A673 (cell line): ENCODE measurements at regions not wholly inside any gene's neighbourhood (a gene's known extent, or its start where the extent isn't known, plus 50 kb on each side); places are given as distances from the start of the nearest gene placed in this dataset.

Experiments
- BruUV-seq: library from RNA; stranded (reverse); fragments of 400-500 nt; replicated peaks from 2 replicates; lab custom pipeline; 2021; lab: Mats Ljungman, UMichigan
- CTCF ChIA-PET: fragments of 300-600 bp; sonication (Branson Sonifier 250); formaldehyde crosslinking; loops from one replicate; lab custom pipeline; 2022; ENCODE audit warnings: antibody characterized with exemption; lab: Charles Lee
- POLR2A ChIA-PET: fragments of 300-600 bp; sonication (Branson Sonifier 250); formaldehyde crosslinking; loops from one replicate; lab custom pipeline; 2022; ENCODE audit warnings: antibody characterized with exemption; ENCODE audit not compliant: low non-redundant PET; lab: Charles Lee
- DNase-seq: peaks from one replicate; pipeline ENCODE4 v3.0.0-alpha.2; 2015; ENCODE audit warnings: low spot score
- H3K27ac ChIP-seq: fragments of 200-600 bp; sonication (generic); 2 replicates; pipeline ENCODE4 v1.5.1; 2016; ENCODE audit warnings: mixed run types, low read depth, mild to moderate bottlenecking, mixed read lengths, antibody characterized with exemption, low read length; ENCODE audit not compliant: poor library complexity, severe bottlenecking
- H3K27me3 ChIP-seq: fragments of 200-600 bp; sonication (generic); replicated peaks from 2 replicates; pipeline ENCODE4 v1.6.1; 2017; ENCODE audit warnings: mixed run types, low read depth, mild to moderate bottlenecking, mixed read lengths, antibody characterized with exemption, low read length; ENCODE audit not compliant: insufficient read depth, poor library complexity
- H3K36me3 ChIP-seq: fragments of 200-600 bp; sonication (generic); 2 replicates; pipeline ENCODE4 v1.6.1; 2016; ENCODE audit warnings: mixed run types, mild to moderate bottlenecking, mixed read lengths, antibody characterized with exemption, low read length; ENCODE audit not compliant: insufficient read depth, poor library complexity, severe bottlenecking
- H3K4me1 ChIP-seq: fragments of 200-600 bp; sonication (generic); 2 replicates; pipeline ENCODE4 v1.6.1; 2017; ENCODE audit warnings: mixed run types, mild to moderate bottlenecking, mixed read lengths, antibody characterized with exemption, low read length; ENCODE audit not compliant: insufficient read depth, poor library complexity, severe bottlenecking
- H3K4me3 ChIP-seq: fragments of 200-600 bp; sonication (generic); 2 replicates; pipeline ENCODE4 v1.5.1; 2016; ENCODE audit warnings: low read depth, mixed run types, mild to moderate bottlenecking, mixed read lengths, low read length; ENCODE audit not compliant: poor library complexity, severe bottlenecking
- H3K9me3 ChIP-seq: fragments of 200-600 bp; sonication (generic); 2 replicates; pipeline ENCODE4 v1.6.1; 2016; ENCODE audit warnings: mixed run types, low read depth, mild to moderate bottlenecking, mixed read lengths, antibody characterized with exemption, low read length; ENCODE audit not compliant: poor library complexity, severe bottlenecking
- CTCF ChIP-seq: fragments of 300-800, 200-600 bp; sonication (generic); conservative IDR thresholded peaks from 2 replicates; pipeline ENCODE4 v1.5.1; 2017; ENCODE audit warnings: low read depth, mild to moderate bottlenecking, antibody characterized with exemption, low read length, moderate library complexity, mixed read lengths
- EZH2 ChIP-seq: fragments of 200-600 bp; sonication (generic); IDR thresholded peaks from 2 replicates; pipeline ENCODE4 v1.6.1; 2017; ENCODE audit warnings: borderline replicate concordance, low read depth, mild to moderate bottlenecking, mixed read lengths, antibody characterized with exemption, low read length; ENCODE audit not compliant: poor library complexity, severe bottlenecking
- intact Hi-C: fragments of 100-400 bp; cut with micrococcal nuclease; formaldehyde crosslinking; loops from one replicate; pipeline ENCODE4 v1.10.0; 2022; ENCODE audit not compliant: unreplicated experiment

- H3K9me3 ChIP-seq: no peaks in the 10 kb centered on the region
- no peak overlapping the region for H3K4me3 ChIP-seq
- intact Hi-C loops: no loop called here
- H3K27ac ChIP-seq: no peak overlapping the region
- ChIA-PET POLR2A (interaction anchor here (0.6 kb wide), 1 partner anchor 154 kb away, joined by 3 read pairs; no protein-coding TSS in a partner anchor), CTCF (no interaction called here)
- TF ChIP-seq CTCF (no peak), EZH2 (no peak)
- no TSS peak for BruUV-seq
- DNase-seq: no peak
- no peaks in the 10 kb centered on the region for H3K36me3 ChIP-seq
- no peaks in the 10 kb centered on the region for H3K4me1 ChIP-seq
- H3K27me3 ChIP-seq: no peaks in the 10 kb centered on the region
Measured at GRCh38 chr4:147299205-147299604, 181.7 kb upstream of the EDNRA start.

DNA sequence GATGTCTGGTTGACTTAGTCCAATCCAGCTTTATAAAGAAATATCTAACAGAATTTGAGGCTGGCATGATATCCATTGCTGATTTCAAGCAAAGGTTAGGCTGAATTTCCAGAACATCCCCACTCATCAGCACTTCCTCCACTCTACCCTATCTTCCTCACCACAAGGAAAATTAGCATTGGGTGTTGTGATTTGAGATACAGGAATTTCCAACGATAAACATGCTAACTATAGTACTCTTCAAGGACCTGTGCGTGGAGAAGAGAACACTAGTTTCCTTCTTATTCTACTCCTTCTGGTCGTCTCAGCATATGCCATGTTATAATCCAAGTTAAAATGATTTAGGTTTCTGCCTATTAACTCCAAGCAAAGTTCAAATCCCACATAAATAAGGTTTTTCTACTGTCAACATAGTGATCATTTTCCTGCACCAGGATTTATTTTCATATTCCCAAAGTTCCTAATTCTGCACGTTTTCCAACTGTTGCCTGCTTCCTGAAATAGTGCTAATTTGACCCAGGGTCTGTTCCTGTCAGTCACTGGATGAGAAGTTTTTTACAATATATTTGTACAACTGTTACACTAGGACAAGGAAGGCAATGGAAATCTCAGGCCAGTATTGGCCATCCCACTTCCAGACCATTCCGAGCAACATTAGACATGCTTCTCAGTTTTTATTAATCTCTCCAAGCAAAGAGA, 177.6 kb upstream of the EDNRA start:
- no peaks in the 10 kb centered on the region for H3K27me3 ChIP-seq
- H3K4me3 ChIP-seq: no peak overlapping the region
- no peaks in the 10 kb centered on the region for H3K36me3 ChIP-seq
- POLR2A ChIA-PET: no interaction called here
- CTCF ChIA-PET: no interaction called here
- intact Hi-C loops: no loop called here
- no peak overlapping the region for H3K27ac ChIP-seq
- no peak for TF ChIP-seq CTCF
- no peak for TF ChIP-seq EZH2
- H3K9me3 ChIP-seq: no peaks in the 10 kb centered on the region
- no TSS peak for BruUV-seq
- DNase-seq: no peak
- no peaks in the 10 kb centered on the region for H3K4me1 ChIP-seq

DNA sequence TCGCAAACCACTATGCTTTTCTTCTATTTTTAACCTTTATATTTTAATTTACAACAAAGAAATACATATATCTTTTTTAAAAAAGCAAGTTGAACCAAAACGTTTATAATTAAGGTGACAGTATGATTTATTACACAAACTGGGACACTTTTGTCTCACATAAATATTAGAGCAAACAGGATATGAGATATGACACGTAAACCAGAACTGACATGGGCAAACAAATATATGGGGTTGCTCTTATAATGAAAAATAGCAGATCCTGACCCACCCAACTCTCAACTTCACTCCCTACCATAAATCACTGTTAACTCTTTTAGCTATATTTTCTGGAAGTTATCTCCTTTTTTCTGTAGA, 177.0 kb upstream of the EDNRA start:
- H3K27ac ChIP-seq: no peak overlapping the region
- H3K27me3 ChIP-seq: no peaks in the 10 kb centered on the region
- no peaks in the 10 kb centered on the region for H3K36me3 ChIP-seq
- no peak for DNase-seq
- POLR2A ChIA-PET: no interaction called here
- CTCF ChIA-PET: no interaction called here
- H3K4me1 ChIP-seq: no peaks in the 10 kb centered on the region
- TF ChIP-seq EZH2 (no peak), CTCF (no peak)
- H3K9me3 ChIP-seq: no peaks in the 10 kb centered on the region
- no peak overlapping the region for H3K4me3 ChIP-seq
- BruUV-seq: no TSS peak
- intact Hi-C loops: no loop called here
